GM18505 (cell line): ENCODE measurements at regions not wholly inside any gene's neighbourhood (a gene's known extent, or its start where the extent isn't known, plus 50 kb on each side); places are given as distances from the start of the nearest gene placed in this dataset.

Source experiments
- ATAC-seq: cut with Tn5 transposase; IDR thresholded peaks from one replicate; pipeline ENCODE4 v1.9.1; 2021; ENCODE audit not compliant: unreplicated experiment
- POLR2A ChIP-seq: IDR thresholded peaks from 4 replicates; pipeline ENCODE4 v1.6.1; 2011; ENCODE audit warnings: borderline replicate concordance; ENCODE audit not compliant: insufficient read depth, insufficient read length; ENCODE audit errors: extremely low read depth

DNA sequence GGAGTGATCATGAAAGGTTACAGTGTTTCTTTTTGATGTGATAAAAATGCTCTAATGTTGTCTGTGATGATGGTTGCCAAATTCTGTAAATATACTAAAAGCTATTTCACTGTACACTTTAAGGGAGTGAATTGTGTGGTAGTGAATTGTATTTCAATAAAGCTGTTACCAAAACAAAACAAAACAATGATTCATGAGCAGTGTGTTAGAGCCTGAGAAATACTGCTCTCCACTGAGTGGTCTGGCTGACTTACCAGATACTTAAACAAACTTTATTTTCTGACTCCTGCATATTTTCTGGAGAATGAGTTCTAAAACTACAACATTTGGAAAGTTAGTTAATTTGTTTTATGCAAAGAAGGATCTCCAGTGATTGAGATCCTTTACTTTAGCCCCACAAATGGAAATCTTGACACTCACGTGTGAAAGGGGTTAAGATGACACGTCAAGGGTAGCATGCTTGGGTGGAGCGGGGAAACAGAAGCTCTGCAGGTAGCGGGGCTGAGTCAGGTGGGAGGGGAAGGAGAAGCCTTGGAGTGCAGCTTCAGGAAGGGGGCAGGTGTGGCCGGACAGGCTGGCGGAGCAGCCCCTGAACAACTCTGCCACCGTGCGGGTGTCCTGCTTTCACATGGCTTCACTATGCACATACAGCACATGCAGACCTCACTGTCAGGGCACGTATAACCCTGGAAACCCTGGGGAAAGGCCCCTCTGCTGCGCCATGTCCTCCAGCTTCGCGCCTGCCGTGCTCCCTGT, 256.7 kb downstream of the IRX1 start:
- ATAC-seq, result no peak
- no peak for TF ChIP-seq POLR2A

- TF ChIP-seq POLR2A, result no peak
- no peak for ATAC-seq
These were observed 257.7 kb downstream of the IRX1 start for GRCh38 chr5:3853362-3853761.

DNA sequence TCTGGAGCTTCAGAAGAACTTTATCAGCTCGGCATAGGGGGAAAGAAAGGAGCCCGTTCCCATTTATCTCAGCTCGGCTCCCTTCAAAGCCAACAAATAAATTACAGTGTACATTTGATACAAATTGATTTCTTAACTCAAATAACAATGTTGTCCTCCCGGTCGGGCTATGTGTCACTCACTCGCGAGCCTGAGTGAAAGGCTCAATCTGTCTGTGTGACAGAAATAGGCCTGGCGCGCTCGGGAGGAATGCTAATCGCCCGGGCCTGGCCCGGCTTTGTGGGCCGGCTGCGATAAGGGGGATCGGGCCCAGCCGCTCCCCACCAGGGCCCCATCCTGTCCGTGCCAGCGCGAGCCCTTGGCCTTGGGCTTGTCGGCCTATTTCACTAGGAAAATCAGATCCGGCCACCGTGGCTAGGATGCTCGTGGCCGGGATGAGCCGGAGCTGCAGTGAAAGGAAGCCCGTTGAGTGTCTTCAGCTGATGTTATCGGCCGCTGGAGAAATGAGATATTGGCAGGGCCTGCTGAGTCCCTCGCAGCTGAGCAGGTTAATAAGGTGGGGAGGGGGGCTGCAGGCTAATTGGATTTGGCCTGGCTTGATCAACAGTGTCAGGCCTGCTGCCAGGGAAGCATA, 258.7 kb downstream of the IRX1 start:
- ATAC-seq, result no peak
- TF ChIP-seq POLR2A, result no peak

- no peak for TF ChIP-seq POLR2A
- ATAC-seq, result no peak
These were observed 260.4 kb downstream of the IRX1 start for GRCh38 chr5:3856036-3856435.

GRCh38 chr5:3858524-3858923, 262.9 kb downstream of the IRX1 start:
- no peak for ATAC-seq
- no peak for TF ChIP-seq POLR2A

DNA sequence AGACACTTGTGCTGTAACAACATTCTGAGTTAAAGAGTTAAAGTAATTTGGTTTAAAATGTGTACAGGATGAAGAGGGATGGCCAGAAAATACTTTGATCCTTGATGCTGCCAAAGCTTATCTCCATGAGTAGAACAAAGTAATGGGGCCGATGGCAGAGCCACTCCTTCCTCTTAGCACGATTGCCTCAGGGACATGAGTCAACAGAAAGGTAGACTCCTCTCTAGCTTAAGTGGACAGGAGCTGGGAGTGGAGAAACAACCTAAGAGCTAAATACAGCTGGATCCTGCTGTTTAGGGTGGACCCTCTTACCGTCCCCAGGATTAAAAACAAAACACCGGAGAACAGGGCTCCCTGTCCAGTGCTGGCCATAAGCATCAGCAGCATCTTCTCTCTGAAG, 267.3 kb downstream of the IRX1 start:
- no peak for TF ChIP-seq POLR2A
- ATAC-seq, result no peak

DNA sequence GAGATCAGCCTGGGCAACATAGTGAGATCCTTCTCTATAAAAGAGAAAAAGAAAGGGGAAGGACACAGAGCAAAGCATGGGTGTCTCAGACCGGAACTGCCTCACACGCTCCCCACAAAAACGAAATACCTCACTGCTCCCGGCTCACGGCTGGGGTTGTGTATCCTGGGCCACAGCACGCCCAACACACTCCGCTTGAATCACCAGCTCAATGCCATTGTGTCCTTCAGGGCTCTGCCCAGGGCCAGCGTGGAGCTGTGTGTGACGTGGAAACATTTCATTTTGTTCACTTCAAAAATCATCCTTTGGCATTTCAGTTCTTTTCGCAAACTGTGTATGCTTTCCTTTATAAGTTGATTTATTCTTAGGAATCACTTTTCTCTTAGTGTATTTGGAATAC, 279.5 kb downstream of the IRX1 start:
- no peak for ATAC-seq
- no peak for TF ChIP-seq POLR2A

DNA sequence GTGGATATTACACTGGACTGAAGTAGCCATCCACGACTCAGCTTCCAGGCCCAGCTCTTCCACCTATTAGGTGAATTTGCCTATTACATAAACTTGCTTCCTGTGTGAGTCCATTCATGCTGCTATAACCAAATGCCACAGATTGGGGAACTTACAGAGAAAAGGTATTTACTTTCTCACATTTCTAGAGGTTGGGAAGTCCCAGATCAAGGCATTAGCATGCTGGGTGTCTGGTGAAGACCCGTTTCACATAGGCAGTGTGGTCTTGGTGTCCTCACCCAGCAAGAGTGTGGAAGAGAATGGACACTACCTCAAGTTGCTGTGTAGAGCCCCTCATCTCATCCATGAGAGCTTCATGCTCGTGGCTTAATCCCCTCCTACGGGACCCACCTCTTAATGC, 282.6 kb downstream of the IRX1 start:
- no peak for TF ChIP-seq POLR2A
- ATAC-seq, result no peak

DNA sequence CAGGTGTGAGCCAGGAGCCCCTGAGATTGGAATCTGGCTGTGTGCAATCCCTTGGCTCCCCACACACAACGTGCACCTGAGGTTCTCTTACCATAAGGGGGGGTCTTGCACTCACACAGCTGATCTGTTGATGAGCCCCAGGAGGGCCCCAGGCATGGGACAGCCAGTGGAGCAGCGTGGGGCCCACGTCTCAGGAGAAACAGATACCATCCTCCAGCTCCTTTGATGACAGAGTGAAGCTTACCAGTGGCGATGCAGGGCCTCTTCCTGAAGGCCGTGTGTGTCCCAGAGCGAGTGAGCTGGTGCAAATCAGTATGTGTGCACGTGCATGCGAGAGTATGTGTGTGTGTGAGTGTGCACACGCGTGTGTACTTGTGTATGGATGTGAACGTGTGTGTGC, 287.4 kb downstream of the IRX1 start:
- TF ChIP-seq POLR2A, result no peak
- ATAC-seq, result no peak

DNA sequence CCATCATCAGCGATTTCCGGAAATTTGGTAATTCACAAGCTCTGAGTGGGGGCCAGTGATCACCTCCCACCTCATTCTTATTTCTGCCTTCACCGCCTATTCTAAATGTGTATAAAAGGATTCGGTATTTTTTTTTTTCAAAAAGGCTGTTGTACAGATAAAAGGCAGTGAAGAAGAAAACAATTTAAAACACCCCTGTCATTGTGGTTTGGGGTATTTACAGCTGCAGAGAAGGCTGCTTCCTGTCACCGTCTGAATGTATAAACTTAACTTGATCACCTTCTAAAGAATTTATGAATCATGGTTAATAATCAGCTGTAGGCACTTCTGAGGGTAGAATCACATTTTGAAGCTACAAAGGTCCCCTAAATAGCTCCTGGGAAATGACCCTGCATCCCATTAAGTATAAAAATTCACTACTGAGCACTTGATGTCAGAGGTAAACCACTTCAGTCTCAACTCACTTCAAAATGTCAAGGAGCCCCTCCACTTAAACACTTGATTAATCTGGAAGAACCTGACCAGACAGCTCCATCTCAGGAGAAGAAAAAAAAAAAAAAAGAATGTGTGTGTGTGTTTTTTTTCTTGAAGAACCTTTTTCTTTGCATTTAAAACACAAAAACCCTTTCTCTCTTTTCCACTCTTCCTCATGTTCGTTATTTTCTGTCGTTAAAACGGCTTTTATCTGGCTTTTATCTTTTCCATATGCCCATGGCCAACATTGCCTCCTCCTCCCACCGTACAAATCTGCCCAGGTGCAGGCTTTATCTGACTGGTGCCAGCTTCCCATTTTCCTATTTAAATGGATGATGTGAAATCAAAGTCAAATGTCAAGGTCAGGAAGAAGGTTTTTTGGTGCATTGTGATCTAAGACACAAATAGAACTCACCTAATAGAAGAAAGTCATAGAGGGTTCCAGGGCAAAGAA, 291.2 kb downstream of the IRX1 start:
- ATAC-seq, result no peak
- no peak for TF ChIP-seq POLR2A

GRCh38 chr5:3888310-3888709, 292.7 kb downstream of the IRX1 start:
- TF ChIP-seq POLR2A, result no peak
- no peak for ATAC-seq

- TF ChIP-seq POLR2A, result no peak
- no peak for ATAC-seq
These were observed 293.9 kb downstream of the IRX1 start for GRCh38 chr5:3889412-3890142.

DNA sequence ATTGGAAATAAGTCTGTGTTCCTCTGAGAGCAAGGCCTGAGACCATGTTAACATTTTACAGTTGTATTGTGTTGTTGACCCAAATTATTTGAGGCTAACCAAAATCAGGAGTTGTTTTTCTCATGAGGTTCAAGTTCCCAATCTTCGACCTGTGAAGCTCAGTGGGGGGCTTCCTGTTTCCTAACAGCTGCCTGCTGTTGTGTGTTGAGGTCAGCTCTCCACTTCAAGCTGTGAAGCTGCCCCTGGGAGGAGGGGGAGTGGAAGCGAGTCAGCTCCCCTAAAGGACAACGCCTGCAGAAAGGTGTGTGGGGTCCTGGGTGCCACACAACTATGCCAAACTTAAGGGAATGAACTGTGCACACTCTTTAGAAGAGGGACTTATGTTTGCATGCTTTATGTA, 295.5 kb downstream of the IRX1 start:
- TF ChIP-seq POLR2A, result no peak
- no peak for ATAC-seq
